ENCODE measurements at regions not wholly inside any gene's neighbourhood (a gene's known extent, or its start where the extent isn't known, plus 50 kb on each side); places are given as distances from the start of the nearest gene placed in this dataset.

- TF ChIP-seq CTCF (conservative IDR thresholded peaks at IDR 0.05; ENCODE audit: low read length): no peak
- peak; percentile 43 for DNase-seq (ENCODE audit: low read depth)
- no peak overlapping the region for H3K4me3 ChIP-seq (ENCODE audit: low read length)
Measured at GRCh38 chr2:160630801-160631590, 137.4 kb upstream of the RBMS1 start.

GRCh38 chr2:160632084-160632975 lies 138.7 kb upstream of the RBMS1 start:
- no peak for DNase-seq (ENCODE audit: low read depth)
- no peak overlapping the region for H3K4me3 ChIP-seq (ENCODE audit: low read length)
- no peak for TF ChIP-seq CTCF (conservative IDR thresholded peaks at IDR 0.05; ENCODE audit: low read length)

GRCh38 chr2:160634436-160634835 lies 140.8 kb upstream of the RBMS1 start:
- no peak for TF ChIP-seq CTCF (conservative IDR thresholded peaks at IDR 0.05; ENCODE audit: low read length)
- no peak for DNase-seq (ENCODE audit: low read depth)
- no peak overlapping the region for H3K4me3 ChIP-seq (ENCODE audit: low read length)

GRCh38 chr2:160635488-160635887 lies 141.9 kb upstream of the RBMS1 start:
- peak; percentile 65 for DNase-seq (ENCODE audit: low read depth)
- H3K4me3 ChIP-seq (ENCODE audit: low read length): no peak overlapping the region
- TF ChIP-seq CTCF (conservative IDR thresholded peaks at IDR 0.05; ENCODE audit: low read length): no peak

GRCh38 chr2:160639472-160639871 lies 145.9 kb upstream of the RBMS1 start:
- TF ChIP-seq CTCF (conservative IDR thresholded peaks at IDR 0.05; ENCODE audit: low read length): no peak
- no peak for DNase-seq (ENCODE audit: low read depth)
- no peak overlapping the region for H3K4me3 ChIP-seq (ENCODE audit: low read length)

GRCh38 chr2:160646684-160647444 lies 153.3 kb upstream of the RBMS1 start:
- TF ChIP-seq CTCF (conservative IDR thresholded peaks at IDR 0.05; ENCODE audit: low read length): no peak
- no peak for DNase-seq (ENCODE audit: low read depth)
- no peak overlapping the region for H3K4me3 ChIP-seq (ENCODE audit: low read length)
